ENCODE measurements at regions not wholly inside any gene's neighbourhood (a gene's known extent, or its start where the extent isn't known, plus 50 kb on each side); places are given as distances from the start of the nearest gene placed in this dataset.

GRCh38 chr18:67742525-67742924, 226.0 kb upstream of the DSEL start:
- no peak for TF ChIP-seq CTCF (IDR thresholded peaks at IDR 0.05; ENCODE audit: poor library complexity)
- TF ChIP-seq EZH2 (IDR thresholded peaks at IDR 0.05; ENCODE audit: borderline replicate concordance): no peak
- TF ChIP-seq EZH2phosphoT487 (IDR thresholded peaks at IDR 0.05; ENCODE audit: low read depth, severe bottlenecking, unreplicated experiment): no peak

Measured in hepatocyte (in vitro differentiated cells).